Suppressor macrophage treated with lipopolysaccharide for 4 hours (primary cell): ENCODE measurements at regions not wholly inside any gene's neighbourhood (a gene's known extent, or its start where the extent isn't known, plus 50 kb on each side); places are given as distances from the start of the nearest gene placed in this dataset.
A peak's percentile ranks its signal among the peaks of the same experiment; 100 is the strongest.
"Not testable (repeated sequence)": the region's sequence is repeated elsewhere in the genome, so short reads cannot be mapped to it uniquely, and the experiment has no call there.

ENCODE experiments used
- DNase-seq: peaks from one replicate; pipeline ENCODE4 v3.0.0-alpha.2; 2020

- DNase-seq = not testable (repeated sequence)
Measured at GRCh38 chrY:17511984-17512383, 368.0 kb downstream of the CDY2B start.

GRCh38 chrY:17511476-17511875 is 368.5 kb downstream of the CDY2B start:
- not testable (repeated sequence) for DNase-seq

GRCh38 chrY:17505834-17506233 is 374.2 kb downstream of the CDY2B start:
- DNase-seq = not testable (repeated sequence)

- not testable (repeated sequence) for DNase-seq
Measured at GRCh38 chrY:17484763-17485162, 395.3 kb downstream of the CDY2B start.

GRCh38 chrY:17484157-17484556 is 395.9 kb downstream of the CDY2B start:
- DNase-seq = not testable (repeated sequence)

- not testable (repeated sequence) for DNase-seq
Measured at GRCh38 chrY:17481389-17482022, 398.5 kb downstream of the CDY2B start.

- DNase-seq = not testable (repeated sequence)
Measured at GRCh38 chrY:17472068-17472467, 408.0 kb downstream of the CDY2B start.

- DNase-seq = not testable (repeated sequence)
Measured at GRCh38 chrY:17459753-17460152, 420.3 kb downstream of the CDY2B start.

GRCh38 chrY:17430570-17431166 is 449.4 kb downstream of the CDY2B start:
- DNase-seq = peak; percentile 29

- no peak for DNase-seq
Measured at GRCh38 chrY:17398336-17399072, 481.5 kb downstream of the CDY2B start.

- no peak for DNase-seq
Measured at GRCh38 chrY:17397659-17398058, 482.4 kb downstream of the CDY2B start.

GRCh38 chrY:17381431-17382070 is 498.5 kb downstream of the CDY2B start:
- DNase-seq = no peak

- no peak for DNase-seq
Measured at GRCh38 chrY:17378326-17378725, 501.7 kb downstream of the CDY2B start.

GRCh38 chrY:17368413-17368812 is 511.6 kb downstream of the CDY2B start:
- no peak for DNase-seq

- no peak for DNase-seq
Measured at GRCh38 chrY:17366400-17366799, 513.6 kb downstream of the CDY2B start.

GRCh38 chrY:17339028-17339427 is 541.0 kb downstream of the CDY2B start:
- no peak for DNase-seq

- DNase-seq = no peak
Measured at GRCh38 chrY:17330733-17331132, 549.3 kb downstream of the CDY2B start.

- DNase-seq = no peak
Measured at GRCh38 chrY:17319916-17320315, 560.1 kb downstream of the CDY2B start.

- no peak for DNase-seq
Measured at GRCh38 chrY:17318631-17319030, 561.4 kb downstream of the CDY2B start.

GRCh38 chrY:17277056-17277455 is 603.0 kb downstream of the CDY2B start:
- DNase-seq = no peak

- no peak for DNase-seq
Measured at GRCh38 chrY:17259497-17259896, 620.5 kb downstream of the CDY2B start.

- no peak for DNase-seq
Measured at GRCh38 chrY:17238406-17238805, 641.6 kb downstream of the CDY2B start.

GRCh38 chrY:17235769-17236168 is 644.3 kb downstream of the CDY2B start:
- no peak for DNase-seq
